Activated T-cell treated with anti-CD3 and anti-CD28 coated beads, Interleukin-2, amount 50 U/mL, for 48 hours (primary cell): ENCODE measurements at regions not wholly inside any gene's neighbourhood (a gene's known extent, or its start where the extent isn't known, plus 50 kb on each side); places are given as distances from the start of the nearest gene placed in this dataset.
"Not testable (repeated sequence)": the region's sequence is repeated elsewhere in the genome, so short reads cannot be mapped to it uniquely, and the experiment has no call there.

Experiments used
- DNase-seq, 2 experiments: peaks; one replicate each; pipeline ENCODE4 v3.0.0-alpha.2; 2020

- no peak for DNase-seq
Observed at GRCh38 chr2:192655916-192656315, 461.2 kb upstream of the TMEFF2 start.

DNA sequence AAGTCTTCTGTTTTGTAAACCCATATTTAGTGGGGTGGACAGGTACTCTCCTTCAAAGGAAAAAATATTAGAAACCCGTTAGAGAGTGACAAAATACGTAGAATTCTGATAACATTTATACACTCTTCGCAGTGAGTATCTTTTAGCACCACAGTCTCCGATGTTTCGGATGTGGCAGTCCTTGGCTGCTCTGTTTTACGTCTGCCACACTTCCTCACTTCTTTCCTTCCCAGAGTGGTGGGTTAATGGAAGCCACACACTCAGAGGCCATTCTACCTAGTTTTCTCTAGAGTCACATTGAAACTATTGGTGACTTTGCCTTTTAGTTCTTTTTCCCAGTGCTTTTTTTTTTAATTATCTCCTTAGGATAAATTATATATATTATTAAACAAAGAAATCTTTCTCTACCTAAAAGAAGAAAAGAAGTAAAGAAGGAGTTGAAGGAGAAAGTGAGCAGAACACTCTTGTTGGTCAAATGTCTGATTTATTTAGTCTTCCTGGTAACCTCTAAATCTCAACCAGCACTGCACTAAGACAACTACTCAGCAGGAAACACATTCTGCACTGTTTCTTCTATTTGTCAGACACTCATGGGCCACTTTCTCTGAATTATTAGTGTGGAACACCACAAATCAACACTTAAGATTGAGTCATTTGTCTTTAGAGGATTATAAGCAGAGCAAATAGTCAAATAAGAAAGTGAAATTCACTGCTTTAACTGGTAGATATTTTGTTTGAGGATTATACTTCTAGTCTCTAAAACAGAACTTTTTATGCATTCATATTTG lies 451.3 kb upstream of the TMEFF2 start:
- DNase-seq: no peak

GRCh38 chr2:192634557-192634956 lies 439.8 kb upstream of the TMEFF2 start:
- no peak for DNase-seq

GRCh38 chr2:192628017-192628416 lies 433.3 kb upstream of the TMEFF2 start:
- DNase-seq: no peak

- no peak for DNase-seq
Observed at GRCh38 chr2:192615105-192615504, 420.4 kb upstream of the TMEFF2 start.

GRCh38 chr2:192604295-192604694 lies 409.6 kb upstream of the TMEFF2 start:
- no peak for DNase-seq

DNA sequence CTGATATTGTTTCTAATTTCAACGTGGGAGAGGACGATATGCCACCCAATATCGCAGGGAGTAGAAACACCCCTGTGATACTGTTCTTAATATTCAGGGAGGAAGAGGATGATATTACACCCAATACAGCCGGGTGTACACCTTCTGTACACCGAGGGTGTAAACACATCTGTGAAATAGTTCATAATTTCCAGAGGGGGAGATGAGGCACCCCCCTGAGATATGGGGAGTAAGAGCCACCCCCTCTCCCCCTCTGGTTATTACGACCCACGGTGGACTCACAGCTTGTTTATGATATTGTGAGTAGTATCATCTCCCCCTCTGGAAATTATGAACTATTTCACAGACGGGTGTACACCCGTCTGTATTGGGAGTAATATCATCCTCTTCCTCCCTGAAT lies 403.9 kb upstream of the TMEFF2 start:
- not testable (repeated sequence) for DNase-seq

DNA sequence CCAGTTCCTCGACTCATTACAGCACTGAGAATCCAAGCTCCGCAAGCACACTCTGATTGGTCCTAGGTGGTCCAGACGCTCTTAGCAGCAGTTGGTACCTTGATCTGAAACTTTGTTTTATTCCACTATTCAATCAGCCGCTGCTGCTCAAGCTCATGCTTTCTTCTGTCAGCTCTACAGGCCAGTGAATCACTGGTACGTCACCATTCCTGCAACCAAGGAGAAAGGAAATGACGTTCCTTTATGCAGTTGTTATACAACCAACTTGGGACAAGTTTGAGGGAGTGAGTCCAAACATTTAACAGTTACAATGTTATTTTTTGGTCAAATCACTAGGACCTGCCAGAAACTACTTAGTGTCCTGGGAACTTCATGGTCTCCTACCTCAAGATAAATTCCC lies 398.8 kb upstream of the TMEFF2 start:
- DNase-seq: no peak

DNA sequence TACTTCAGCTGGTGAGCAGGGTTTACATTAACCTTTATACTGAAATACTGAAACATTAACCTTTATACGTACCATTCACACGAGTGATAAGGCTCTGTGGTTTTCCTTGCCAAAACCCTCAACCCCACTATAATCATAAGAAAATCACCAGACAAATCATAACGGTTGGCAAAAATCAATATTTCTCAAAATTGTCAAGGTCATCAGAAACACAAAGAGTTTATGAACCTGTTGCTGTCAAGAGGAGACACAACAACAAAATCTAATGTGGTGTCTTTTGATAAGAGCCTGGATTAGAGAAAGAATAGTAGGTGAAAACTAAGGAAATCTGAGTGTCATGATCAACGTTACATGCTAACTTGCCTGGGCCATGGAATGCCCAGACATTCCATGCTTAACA lies 396.9 kb upstream of the TMEFF2 start:
- no peak for DNase-seq

- DNase-seq: no peak
Observed at GRCh38 chr2:192585418-192585817, 390.7 kb upstream of the TMEFF2 start.

- DNase-seq: no peak
Observed at GRCh38 chr2:192584976-192585375, 390.2 kb upstream of the TMEFF2 start.

DNA sequence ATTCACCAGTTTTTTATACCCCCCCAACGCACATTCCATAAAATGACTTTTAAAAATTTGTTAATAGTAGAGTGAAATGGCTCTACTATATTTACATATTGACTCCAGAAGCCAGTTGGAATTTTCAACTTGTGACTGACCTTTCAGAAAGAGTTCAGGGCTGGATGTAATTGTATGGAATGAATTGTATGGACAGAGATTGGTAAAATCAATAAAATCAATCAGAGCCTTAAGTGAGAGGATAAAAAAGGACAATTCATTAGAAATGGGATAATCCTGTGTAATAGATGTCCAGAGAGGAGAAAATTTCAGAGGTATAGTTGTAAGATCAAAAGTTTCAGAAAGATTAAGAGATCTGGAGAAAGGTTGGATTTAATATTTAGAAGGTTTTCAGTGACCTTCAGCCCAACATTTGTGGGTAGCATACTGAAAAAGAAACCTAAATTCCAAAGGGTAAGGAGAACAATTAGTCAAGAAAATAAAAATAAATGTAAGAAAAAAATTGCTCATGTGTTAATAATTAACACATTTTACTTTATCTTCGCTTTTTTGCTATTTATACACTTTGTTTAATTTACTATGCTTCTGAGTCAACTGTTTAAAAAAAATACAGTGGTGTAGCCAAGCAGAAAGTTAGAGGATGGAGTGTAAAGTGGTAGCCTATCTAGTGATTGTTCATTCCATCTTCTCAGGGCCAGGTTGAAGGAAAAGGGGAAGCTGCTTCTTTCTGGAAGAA lies 385.4 kb upstream of the TMEFF2 start:
- DNase-seq: no peak

GRCh38 chr2:192578780-192579179 lies 384.0 kb upstream of the TMEFF2 start:
- DNase-seq: no peak

DNA sequence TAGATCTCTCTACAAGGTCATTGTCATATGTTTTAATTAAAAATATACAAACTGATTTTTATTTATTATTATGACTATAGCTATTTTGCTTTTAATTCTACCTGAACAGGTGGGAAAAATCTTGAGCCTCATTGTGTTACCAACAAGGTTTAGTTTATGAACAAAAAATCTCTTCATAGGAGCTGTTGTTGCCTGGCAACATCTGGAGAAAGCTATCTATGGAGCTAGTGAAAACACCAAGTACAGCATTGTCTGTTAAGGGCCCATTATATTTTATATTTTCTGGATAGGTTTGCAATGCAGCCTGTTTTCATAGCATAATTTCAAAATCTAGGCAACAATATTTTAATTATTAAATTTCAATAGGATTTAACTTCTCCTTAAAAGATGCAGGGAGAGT lies 383.0 kb upstream of the TMEFF2 start:
- DNase-seq: no peak

DNA sequence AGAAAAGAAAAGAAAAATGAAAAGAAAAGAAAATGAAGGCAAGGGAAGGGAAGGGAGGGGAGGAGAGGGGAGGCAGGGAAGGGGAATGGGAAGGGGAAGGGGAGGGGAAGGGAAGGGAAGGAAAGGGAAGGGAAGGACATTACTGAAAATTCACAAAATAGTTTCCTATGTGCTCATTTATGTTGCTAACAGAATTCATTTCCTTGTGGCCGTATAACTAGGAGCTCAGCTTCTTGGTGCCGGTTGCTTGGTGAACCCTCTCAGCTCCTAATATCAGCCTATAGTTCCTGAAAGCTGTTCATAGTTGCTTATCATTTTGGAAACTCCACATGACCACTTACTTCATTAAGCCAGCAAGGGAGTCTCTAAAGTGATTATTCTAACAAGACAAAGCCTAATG lies 379.8 kb upstream of the TMEFF2 start:
- DNase-seq: no peak

DNA sequence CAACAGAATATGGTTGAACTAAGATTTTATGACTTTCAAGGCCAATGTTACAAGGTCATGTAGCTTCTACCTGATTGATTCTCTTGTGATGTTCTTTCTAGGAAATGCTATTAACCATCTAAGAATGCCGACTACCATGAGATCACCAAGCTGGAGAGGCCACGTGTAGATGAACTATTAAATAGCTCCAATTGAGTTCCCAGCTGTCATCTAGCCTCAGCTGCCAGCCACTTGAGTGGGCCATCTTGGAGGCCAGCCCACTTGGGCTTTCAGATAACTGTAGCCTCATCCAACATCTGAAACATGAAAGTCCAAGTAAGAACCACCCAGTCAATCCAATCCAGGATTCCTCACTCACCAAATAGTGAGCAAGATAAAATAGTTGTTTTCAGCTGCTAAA lies 376.9 kb upstream of the TMEFF2 start:
- DNase-seq: no peak

DNA sequence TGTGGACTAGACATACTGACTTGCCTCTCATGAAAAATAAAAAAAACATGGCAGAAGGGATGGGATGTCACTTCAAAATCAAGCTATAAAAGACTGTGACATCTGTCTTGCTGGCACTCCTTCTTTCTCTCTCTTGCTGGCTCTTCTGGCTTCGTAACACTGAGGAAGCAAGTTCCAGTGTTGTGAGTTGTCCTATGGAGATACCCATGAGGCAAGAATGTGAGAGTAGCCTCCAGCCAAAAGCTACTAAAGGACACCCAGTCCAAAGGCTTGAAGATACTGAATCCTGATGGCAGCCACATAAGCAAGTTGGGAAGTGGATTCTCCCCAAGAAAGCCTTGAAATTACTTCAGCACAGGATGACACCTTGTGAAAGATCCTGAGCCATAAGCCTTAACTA lies 376.1 kb upstream of the TMEFF2 start:
- no peak for DNase-seq

DNA sequence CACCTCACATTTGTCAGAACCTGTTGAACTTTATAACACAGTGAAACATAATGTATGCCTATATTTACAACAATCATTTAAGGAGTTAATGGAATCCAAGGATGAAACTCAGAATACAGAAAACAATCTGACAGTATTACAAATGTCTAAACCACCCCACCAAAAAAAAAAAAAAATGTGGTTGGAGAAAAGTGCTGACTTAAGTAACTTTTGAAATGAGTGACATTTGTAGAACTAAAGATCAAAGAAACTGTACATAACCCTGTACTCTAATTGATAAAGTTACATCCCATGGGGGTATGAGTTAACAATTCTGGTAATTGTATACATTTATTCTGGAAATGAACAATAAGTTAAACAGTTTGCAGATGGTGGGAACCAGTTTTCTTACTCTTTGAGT lies 372.1 kb upstream of the TMEFF2 start:
- no peak for DNase-seq

- no peak for DNase-seq
Observed at GRCh38 chr2:192560326-192560725, 365.6 kb upstream of the TMEFF2 start.

GRCh38 chr2:192559587-192559986 lies 364.9 kb upstream of the TMEFF2 start:
- no peak for DNase-seq

GRCh38 chr2:192558637-192559036 lies 363.9 kb upstream of the TMEFF2 start:
- DNase-seq: no peak

- no peak for DNase-seq
Observed at GRCh38 chr2:192555740-192556139, 361.0 kb upstream of the TMEFF2 start.

GRCh38 chr2:192551760-192552159 lies 357.0 kb upstream of the TMEFF2 start:
- DNase-seq: no peak

DNA sequence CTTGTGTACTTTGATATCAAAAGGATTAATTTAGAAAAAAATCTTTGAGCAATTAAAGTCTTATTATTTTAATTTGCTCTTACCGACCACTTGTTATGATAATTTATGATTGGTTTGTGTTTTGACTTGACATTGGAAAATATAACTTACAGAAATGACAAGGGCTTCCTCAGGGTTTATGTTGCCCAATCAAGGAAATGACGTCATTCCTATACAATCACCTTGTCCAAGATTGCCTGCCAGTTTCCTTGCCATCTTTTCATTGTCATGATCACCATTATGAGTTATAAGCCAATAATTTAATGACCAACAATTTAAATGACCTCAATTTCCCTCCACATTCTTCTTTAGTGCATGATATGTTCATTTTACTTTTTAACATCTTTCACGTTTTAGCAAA lies 351.8 kb upstream of the TMEFF2 start:
- no peak for DNase-seq
